IMR-90 (cell line): ENCODE measurements at regions not wholly inside any gene's neighbourhood (a gene's known extent, or its start where the extent isn't known, plus 50 kb on each side); places are given as distances from the start of the nearest gene placed in this dataset.

Source experiments
- ATAC-seq: fragments of 200-7000 bp; cut with Tn5 transposase; 2 replicates; pipeline ENCODE4 v1.9.1; 2020; ENCODE audit warnings: low read depth, mild to moderate bottlenecking, moderate library complexity
- BruUV-seq: library from RNA; stranded (reverse); fragments of 400-500 nt; replicated peaks from 2 replicates; lab custom pipeline; 2021; lab: Mats Ljungman, UMichigan
- CTCF ChIA-PET: fragments of 300-600 bp; formaldehyde crosslinking; extraction: SDS; loops from one replicate; lab custom pipeline; 2021; ENCODE audit warnings: antibody characterized with exemption; lab: Yijun Ruan, JAX
- POLR2A ChIA-PET: fragments of 300-600 bp; sonication (Branson Sonifier 250); formaldehyde crosslinking; loops from one replicate; lab custom pipeline; 2022; ENCODE audit warnings: antibody characterized with exemption; ENCODE audit not compliant: unreplicated experiment; lab: Charles Lee
- DNase-seq: peaks from one replicate; pipeline ENCODE4 v3.0.0; 2013
- H2AFZ ChIP-seq: replicated peaks from 2 replicates; pipeline ENCODE3; 2013; ENCODE audit warnings: low read length, mild to moderate bottlenecking; ENCODE audit not compliant: poor library complexity
- H2AK5ac ChIP-seq: 2 replicates; pipeline ENCODE4 v1.6.1; 2013; ENCODE audit warnings: low read depth, low read length, inconsistent platforms
- H2AK9ac ChIP-seq: replicated peaks from 2 replicates; pipeline ENCODE3; 2013; ENCODE audit warnings: mild to moderate bottlenecking, low read depth, low read length, moderate library complexity; ENCODE audit not compliant: poor library complexity
- H2BK120ac ChIP-seq: 2 replicates; pipeline ENCODE4 v1.6.1; 2013; ENCODE audit warnings: low read depth, low read length, inconsistent platforms
- H2BK15ac ChIP-seq: 3 replicates; pipeline ENCODE4 v1.6.1; 2013; ENCODE audit warnings: low read depth, low read length, inconsistent platforms
- H2BK20ac ChIP-seq: 2 replicates; pipeline ENCODE4 v1.6.1; 2013; ENCODE audit warnings: low read depth, mild to moderate bottlenecking, inconsistent platforms, low read length, moderate library complexity
- H2BK5ac ChIP-seq: 2 replicates; pipeline ENCODE4 v1.6.1; 2013; ENCODE audit warnings: mild to moderate bottlenecking, low read depth, low read length, inconsistent platforms; ENCODE audit not compliant: poor library complexity, severe bottlenecking
- H3K14ac ChIP-seq: replicated peaks from 2 replicates; pipeline ENCODE4 v1.6.1; 2013; ENCODE audit warnings: low read depth, low read length, inconsistent platforms
- H3K18ac ChIP-seq: 2 replicates; pipeline ENCODE4 v1.6.1; 2013; ENCODE audit warnings: low read depth, low read length, control low read depth
- H3K23ac ChIP-seq: 2 replicates; pipeline ENCODE4 v1.6.1; 2013; ENCODE audit warnings: low read depth, low read length, inconsistent platforms
- H3K27ac ChIP-seq: 2 replicates; pipeline ENCODE4 v1.5.1; 2013; ENCODE audit warnings: mild to moderate bottlenecking, control low read depth, low read length; ENCODE audit not compliant: insufficient read depth
- H3K27me3 ChIP-seq: 2 replicates; pipeline ENCODE4 v1.6.1; 2013; ENCODE audit warnings: low read length; ENCODE audit not compliant: control insufficient read depth, insufficient read depth
- H3K36me3 ChIP-seq: 2 replicates; pipeline ENCODE4 v1.6.1; 2013; ENCODE audit warnings: low read length, mixed read lengths; ENCODE audit not compliant: control insufficient read depth, insufficient read depth
- H3K4ac ChIP-seq: 2 replicates; pipeline ENCODE4 v1.6.1; 2013; ENCODE audit warnings: low read depth, low read length, inconsistent platforms
- H3K4me1 ChIP-seq: 2 replicates; pipeline ENCODE4 v1.6.1; 2013; ENCODE audit warnings: low read length, mixed read lengths; ENCODE audit not compliant: control insufficient read depth, insufficient read depth
- H3K4me2 ChIP-seq: 2 replicates; pipeline ENCODE4 v1.6.1; 2013; ENCODE audit warnings: low read depth, mild to moderate bottlenecking, control low read depth, low read length, moderate library complexity
- H3K4me3 ChIP-seq: 2 replicates; pipeline ENCODE4 v1.5.1; 2013; ENCODE audit warnings: low read depth, mild to moderate bottlenecking, control low read depth, low read length, moderate library complexity; ENCODE audit not compliant: insufficient read depth
- H3K56ac ChIP-seq: 2 replicates; pipeline ENCODE4 v1.6.1; 2013; ENCODE audit warnings: low read length, inconsistent platforms; ENCODE audit not compliant: insufficient read depth; ENCODE audit errors: extremely low read depth
- H3K79me1 ChIP-seq, 2 experiments: 2 replicates each; pipeline ENCODE4 v1.6.1; 2013; ENCODE audit warnings: low read length in 2 of 2, inconsistent platforms in 1 of 2, low read depth in 1 of 2
- H3K9ac ChIP-seq: 2 replicates; pipeline ENCODE4 v1.6.1; 2013; ENCODE audit warnings: low read depth, low read length, control low read depth
- H3K9me1 ChIP-seq: 2 replicates; pipeline ENCODE4 v1.6.1; 2013; ENCODE audit warnings: low read length, inconsistent platforms; ENCODE audit not compliant: insufficient read depth
- H3K9me3 ChIP-seq: 2 replicates; pipeline ENCODE4 v1.6.1; 2013; ENCODE audit warnings: low read length; ENCODE audit not compliant: control insufficient read depth, insufficient read depth
- H4K20me1 ChIP-seq: 2 replicates; pipeline ENCODE4 v1.6.1; 2013; ENCODE audit warnings: low read length, inconsistent platforms; ENCODE audit not compliant: insufficient read depth
- H4K5ac ChIP-seq: 2 replicates; pipeline ENCODE4 v1.6.1; 2013; ENCODE audit warnings: mild to moderate bottlenecking, low read depth, low read length, control low read depth
- H4K8ac ChIP-seq, 2 experiments: 2 replicates each; pipeline ENCODE4 v1.6.1; 2013; ENCODE audit warnings: low read depth in 2 of 2, low read length in 2 of 2, control low read depth in 1 of 2, inconsistent platforms in 1 of 2
- H4K91ac ChIP-seq: 2 replicates; pipeline ENCODE4 v1.6.1; 2013; ENCODE audit warnings: low read depth, low read length, inconsistent platforms; ENCODE audit not compliant: insufficient read depth
- CEBPB ChIP-seq: IDR thresholded peaks from 2 replicates; pipeline ENCODE4 v1.6.1; 2012; ENCODE audit warnings: low read depth, low read length, improper control_type of control experiment
- CHD1 ChIP-seq: IDR thresholded peaks from 2 replicates; pipeline ENCODE4 v1.6.1; 2012; ENCODE audit warnings: low read depth, low read length, improper control_type of control experiment
- CTCF ChIP-seq: conservative IDR thresholded peaks from 2 replicates; pipeline ENCODE4 v1.5.1; 2012; ENCODE audit warnings: mild to moderate bottlenecking, low read depth, low read length, improper control_type of control experiment
- ELK1 ChIP-seq: fragments of 150-350 bp; IDR thresholded peaks from 2 replicates; pipeline ENCODE4 v1.6.1; 2016; ENCODE audit warnings: low read depth, mild to moderate bottlenecking, low read length, moderate library complexity, borderline replicate concordance
- FOS ChIP-seq: fragments of 150-350 bp; IDR thresholded peaks from 2 replicates; pipeline ENCODE4 v1.6.1; 2016; ENCODE audit warnings: low read depth, low read length
- MXI1 ChIP-seq: IDR thresholded peaks from 2 replicates; pipeline ENCODE4 v1.6.1; 2012; ENCODE audit warnings: low read depth, mild to moderate bottlenecking, low read length, moderate library complexity, borderline replicate concordance
- NFE2L2 ChIP-seq: fragments of 150-350 bp; IDR thresholded peaks from 2 replicates; pipeline ENCODE4 v1.6.1; 2016; ENCODE audit warnings: low read depth, mild to moderate bottlenecking, low read length
- RAD21 ChIP-seq: IDR thresholded peaks from 2 replicates; pipeline ENCODE4 v1.6.1; 2012; ENCODE audit warnings: low read length, improper control_type of control experiment
- USF2 ChIP-seq: fragments of 150-350 bp; IDR thresholded peaks from 2 replicates; pipeline ENCODE4 v1.6.1; 2017; ENCODE audit warnings: mild to moderate bottlenecking, antibody characterized with exemption, low read length, low read depth
- WGBS, 2 experiments: methylation state at CpG; one replicate each; pipeline versions ENCODE4 v1.1.5 to v1.1.7; 2013; ENCODE audit warnings: missing lambda C conversion rate in 2 of 2; ENCODE audit not compliant: insufficient read length in 1 of 2; ENCODE audit errors: extremely low coverage in 2 of 2; 5-methylcytosine and 5-hydroxymethylcytosine counted together
- dilution Hi-C: fragments of 300-500 bp; cut with HindIII; formaldehyde crosslinking; loops from one replicate; pipeline ENCODE4 v1.14.3; 2018; ENCODE audit warnings: low sequenced_read_pairs; ENCODE audit not compliant: unreplicated experiment
- in situ Hi-C: fragments of 300-500 bp; cut with MboI; formaldehyde crosslinking; loops from 3 replicates; pipeline ENCODE4 v1.14.3; 2019; ENCODE audit warnings: low sequenced_read_pairs, inconsistent platforms, mixed read lengths
- intact Hi-C: fragments of 100-400 bp; cut with micrococcal nuclease; formaldehyde crosslinking; loops from 2 replicates; pipeline ENCODE4 v1.10.0; 2022

GRCh38 chr16:87183647-87184046 is 133.5 kb downstream of the C16orf95 start:
- Histone ChIP-seq H3K9me3 (no peaks in the 10 kb centered on the region; the same call in 1 of the 2 replicates), H2AFZ (no peak overlapping the region), H2BK20ac (no peak overlapping the region), H2BK15ac (no peak overlapping the region), H2BK5ac (no peak overlapping the region), H4K8ac (no peak overlapping the region), H2BK120ac (no peak overlapping the region), H4K91ac (no peak overlapping the region), H3K4me1 (peaks cover 3% of the 10 kb centered on the region), H4K20me1 (no peaks in the 10 kb centered on the region), H3K56ac (no peak overlapping the region), H3K9ac (no peak overlapping the region), H3K4me2 (no peak overlapping the region), H3K9me1 (peaks cover 10% of the 10 kb centered on the region), H3K14ac (no peak overlapping the region), H3K4me3 (no peak overlapping the region), H2AK9ac (no peak overlapping the region), H4K5ac (no peak overlapping the region), H3K27me3 (no peaks in the 10 kb centered on the region; the same call in 1 of the 2 replicates), H3K18ac (no peak overlapping the region), H3K36me3 (no peaks in the 10 kb centered on the region), H3K79me1 (no peaks in the 10 kb centered on the region), H3K27ac (no peak overlapping the region), H3K23ac (no peak overlapping the region), H3K4ac (no peak overlapping the region), H2AK5ac (no peak overlapping the region)
- dilution Hi-C loops: no loop called here
- in situ Hi-C loops: no loop called here
- CTCF ChIA-PET: no interaction called here
- DNase-seq (no peak), ATAC-seq (no peak)
- 91% methylated on average over 10 of the region's 10 CpGs; no CpG with 5 or more reads in 1 of the 2 experiments for WGBS, 2 experiments
- intact Hi-C loops: no loop called here
- BruUV-seq: no TSS peak
- TF ChIP-seq ELK1: no peak
- TF ChIP-seq NFE2L2: no peak
- no peak for TF ChIP-seq MXI1
- no peak for TF ChIP-seq CHD1
- no peak for TF ChIP-seq CTCF
- no peak for TF ChIP-seq RAD21
- TF ChIP-seq FOS: no peak
- TF ChIP-seq CEBPB: no peak
- no peak for TF ChIP-seq USF2
- POLR2A ChIA-PET: interaction anchor here (0.8 kb wide), 1 partner anchor 17 kb away, joined by 4 read pairs; no protein-coding TSS in a partner anchor
